ENCODE measurements at regions not wholly inside any gene's neighbourhood (a gene's known extent, or its start where the extent isn't known, plus 50 kb on each side); places are given as distances from the start of the nearest gene placed in this dataset.
A peak's percentile ranks its signal among the peaks of the same experiment; 100 is the strongest.

DNA sequence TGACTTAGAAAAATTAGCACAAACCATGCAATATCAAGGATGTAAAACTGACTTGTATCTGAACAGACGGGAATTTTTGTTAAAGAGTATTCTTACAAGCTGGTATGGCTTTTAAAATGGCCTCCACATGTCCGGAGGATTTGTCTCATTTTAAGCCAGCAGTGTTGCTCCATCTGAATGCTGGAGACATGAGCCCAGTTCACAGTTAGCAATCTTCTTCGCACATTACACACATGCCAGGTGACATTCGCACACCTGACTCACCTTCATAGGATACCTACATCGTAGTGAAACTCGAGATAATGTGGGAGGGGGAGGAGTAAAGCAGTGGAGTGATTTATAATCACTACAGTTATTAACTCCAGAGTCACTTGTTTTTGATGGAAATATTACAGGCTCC lies 231.8 kb upstream of the RBBP8 start:
- H3K27me3 ChIP-seq (ENCODE audit: insufficient read depth, low read length), result no peaks in the 10 kb centered on the region
- no peak overlapping the region for H3K9ac ChIP-seq (ENCODE audit: low read length)
- H3K4ac ChIP-seq (ENCODE audit: low read depth, low read length), result no peak overlapping the region
- no peak overlapping the region for H3K23ac ChIP-seq (ENCODE audit: low read length)
- no peak overlapping the region for H2AK5ac ChIP-seq (ENCODE audit: low read length)
- H2BK12ac ChIP-seq (ENCODE audit: low read length), result no peak overlapping the region
- H3K4me2 ChIP-seq (ENCODE audit: low read length), result no peak overlapping the region
- WGBS (ENCODE audit: extremely low coverage, insufficient coverage, insufficient read length), result no CpG with 5 or more reads among the region's 6 CpGs
- DNase-seq, result peak; percentile 85 to 89
- no peak overlapping the region for H4K91ac ChIP-seq (ENCODE audit: low read depth, low read length)
- no peaks in the 10 kb centered on the region for H3K79me2 ChIP-seq (ENCODE audit: control insufficient read depth, insufficient read depth, low read length, poor library complexity)
- no peaks in the 10 kb centered on the region for H3K4me1 ChIP-seq (ENCODE audit: control insufficient read depth in 1 of 2, insufficient read depth in 2 of 2, low read length in 2 of 2)
- no peaks in the 10 kb centered on the region for H3K79me1 ChIP-seq (ENCODE audit: low read length)
- no peak overlapping the region for H2AFZ ChIP-seq (ENCODE audit: insufficient read depth, low read length, poor library complexity)
- no peak overlapping the region for H2BK5ac ChIP-seq (ENCODE audit: low read depth, low read length, poor library complexity)
- H4K8ac ChIP-seq (ENCODE audit: low read depth, low read length), result no peak overlapping the region
- no peak overlapping the region for H3K27ac ChIP-seq (ENCODE audit: low read depth, low read length)
- no peak overlapping the region for H3K18ac ChIP-seq (ENCODE audit: low read length)
- H3K9me3 ChIP-seq (ENCODE audit: insufficient read depth, low read depth, low read length), result no peaks in the 10 kb centered on the region
- H3K14ac ChIP-seq (ENCODE audit: low read length), result no peak overlapping the region
- no peak overlapping the region for H3K4me3 ChIP-seq (ENCODE audit: low read depth, low read length)
- H3K36me3 ChIP-seq (ENCODE audit: control insufficient read depth in 1 of 2, insufficient read depth in 2 of 2, low read length in 2 of 2), result no peaks in the 10 kb centered on the region
- no peak overlapping the region for H4K12ac ChIP-seq (ENCODE audit: low read depth, low read length)
- no peak overlapping the region for H2BK120ac ChIP-seq (ENCODE audit: insufficient read depth, low read length, poor library complexity)

DNA sequence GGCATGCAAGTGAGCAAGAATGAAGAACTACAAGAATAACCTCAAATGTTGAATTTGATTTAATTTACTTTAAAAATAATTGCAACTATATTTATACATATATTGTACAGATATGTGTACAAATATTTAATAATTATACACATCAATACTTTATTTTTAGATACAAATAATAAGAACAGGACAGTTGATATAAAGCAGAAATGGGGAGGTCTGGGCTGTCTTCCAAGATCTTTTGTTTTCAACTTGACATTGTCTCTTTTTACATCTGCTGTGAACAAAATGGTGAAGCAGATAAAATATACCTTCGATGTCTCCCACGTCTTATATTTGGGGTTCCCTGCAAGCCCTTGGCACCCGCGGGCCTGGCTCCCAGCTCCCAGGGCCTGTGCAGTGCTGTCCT lies 231.3 kb upstream of the RBBP8 start:
- Histone ChIP-seq H4K91ac (ENCODE audit: low read depth, low read length) (no peak overlapping the region), H3K4ac (ENCODE audit: low read depth, low read length) (no peak overlapping the region), H3K18ac (ENCODE audit: low read length) (no peak overlapping the region), H3K27me3 (ENCODE audit: insufficient read depth, low read length) (no peaks in the 10 kb centered on the region), H3K4me3 (ENCODE audit: low read depth, low read length) (no peak overlapping the region), H2AFZ (ENCODE audit: insufficient read depth, low read length, poor library complexity) (no peak overlapping the region), H3K79me1 (ENCODE audit: low read length) (no peaks in the 10 kb centered on the region), H2AK5ac (ENCODE audit: low read length) (no peak overlapping the region), H4K12ac (ENCODE audit: low read depth, low read length) (no peak overlapping the region), H3K79me2 (ENCODE audit: control insufficient read depth, insufficient read depth, low read length, poor library complexity) (no peaks in the 10 kb centered on the region), H3K27ac (ENCODE audit: low read depth, low read length) (no peak overlapping the region), H3K4me2 (ENCODE audit: low read length) (no peak overlapping the region), H3K36me3 (ENCODE audit: control insufficient read depth in 1 of 2, insufficient read depth in 2 of 2, low read length in 2 of 2) (no peaks in the 10 kb centered on the region), H2BK5ac (ENCODE audit: low read depth, low read length, poor library complexity) (no peak overlapping the region), H2BK12ac (ENCODE audit: low read length) (no peak overlapping the region), H3K4me1 (ENCODE audit: control insufficient read depth in 1 of 2, insufficient read depth in 2 of 2, low read length in 2 of 2) (no peaks in the 10 kb centered on the region), H3K14ac (ENCODE audit: low read length) (no peak overlapping the region), H3K9me3 (ENCODE audit: insufficient read depth, low read depth, low read length) (no peaks in the 10 kb centered on the region), H4K8ac (ENCODE audit: low read depth, low read length) (no peak overlapping the region), H3K23ac (ENCODE audit: low read length) (no peak overlapping the region), H2BK120ac (ENCODE audit: insufficient read depth, low read length, poor library complexity) (no peak overlapping the region), H3K9ac (ENCODE audit: low read length) (no peak overlapping the region)
- DNase-seq, result no peak
- no CpG with 5 or more reads among the region's 4 CpGs for WGBS (ENCODE audit: extremely low coverage, insufficient coverage, insufficient read length)

- no peak overlapping the region for H3K9ac ChIP-seq (ENCODE audit: low read length)
- no peaks in the 10 kb centered on the region for H3K9me3 ChIP-seq (ENCODE audit: insufficient read depth, low read depth, low read length)
- DNase-seq, result no peak
- H4K91ac ChIP-seq (ENCODE audit: low read depth, low read length), result no peak overlapping the region
- no peak overlapping the region for H3K27ac ChIP-seq (ENCODE audit: low read depth, low read length)
- no peak overlapping the region for H3K14ac ChIP-seq (ENCODE audit: low read length)
- H3K23ac ChIP-seq (ENCODE audit: low read length), result no peak overlapping the region
- no peak overlapping the region for H2BK12ac ChIP-seq (ENCODE audit: low read length)
- H2BK5ac ChIP-seq (ENCODE audit: low read depth, low read length, poor library complexity), result no peak overlapping the region
- H3K18ac ChIP-seq (ENCODE audit: low read length), result no peak overlapping the region
- H2AFZ ChIP-seq (ENCODE audit: insufficient read depth, low read length, poor library complexity), result no peak overlapping the region
- no peak overlapping the region for H2AK5ac ChIP-seq (ENCODE audit: low read length)
- no peaks in the 10 kb centered on the region for H3K27me3 ChIP-seq (ENCODE audit: insufficient read depth, low read length)
- H2BK120ac ChIP-seq (ENCODE audit: insufficient read depth, low read length, poor library complexity), result no peak overlapping the region
- H3K4me2 ChIP-seq (ENCODE audit: low read length), result no peak overlapping the region
- H4K8ac ChIP-seq (ENCODE audit: low read depth, low read length), result no peak overlapping the region
- no peaks in the 10 kb centered on the region for H3K79me2 ChIP-seq (ENCODE audit: control insufficient read depth, insufficient read depth, low read length, poor library complexity)
- no CpG with 5 or more reads among the region's 3 CpGs for WGBS (ENCODE audit: extremely low coverage, insufficient coverage, insufficient read length)
- no peaks in the 10 kb centered on the region for H3K79me1 ChIP-seq (ENCODE audit: low read length)
- no peak overlapping the region for H3K4ac ChIP-seq (ENCODE audit: low read depth, low read length)
- H3K36me3 ChIP-seq (ENCODE audit: control insufficient read depth in 1 of 2, insufficient read depth in 2 of 2, low read length in 2 of 2), result no peaks in the 10 kb centered on the region
- H3K4me1 ChIP-seq (ENCODE audit: control insufficient read depth in 1 of 2, insufficient read depth in 2 of 2, low read length in 2 of 2), result no peaks in the 10 kb centered on the region
- H4K12ac ChIP-seq (ENCODE audit: low read depth, low read length), result no peak overlapping the region
- no peak overlapping the region for H3K4me3 ChIP-seq (ENCODE audit: low read depth, low read length)
These were observed 230.3 kb upstream of the RBBP8 start for GRCh38 chr18:22702806-22703205.

- no peaks in the 10 kb centered on the region for H3K36me3 ChIP-seq (ENCODE audit: control insufficient read depth in 1 of 2, insufficient read depth in 2 of 2, low read length in 2 of 2)
- no CpG with 5 or more reads among the region's 9 CpGs for whole genome bisulfite sequencing (ENCODE audit: extremely low coverage, insufficient coverage, insufficient read length)
- no peak overlapping the region for H2AK5ac ChIP-seq (ENCODE audit: low read length)
- no peak overlapping the region for H4K12ac ChIP-seq (ENCODE audit: low read depth, low read length)
- H3K18ac ChIP-seq (ENCODE audit: low read length), result no peak overlapping the region
- H2BK5ac ChIP-seq (ENCODE audit: low read depth, low read length, poor library complexity), result no peak overlapping the region
- H2BK12ac ChIP-seq (ENCODE audit: low read length), result no peak overlapping the region
- no peak overlapping the region for H3K4me2 ChIP-seq (ENCODE audit: low read length)
- DNase-seq, result peak; percentile 27 to 66
- H3K14ac ChIP-seq (ENCODE audit: low read length), result no peak overlapping the region
- no peaks in the 10 kb centered on the region for H3K9me3 ChIP-seq (ENCODE audit: insufficient read depth, low read depth, low read length)
- no peak overlapping the region for H3K4ac ChIP-seq (ENCODE audit: low read depth, low read length)
- H4K91ac ChIP-seq (ENCODE audit: low read depth, low read length), result no peak overlapping the region
- no peak overlapping the region for H3K9ac ChIP-seq (ENCODE audit: low read length)
- no peaks in the 10 kb centered on the region for H3K27me3 ChIP-seq (ENCODE audit: insufficient read depth, low read length)
- no peak overlapping the region for H4K8ac ChIP-seq (ENCODE audit: low read depth, low read length)
- H3K79me1 ChIP-seq (ENCODE audit: low read length), result no peaks in the 10 kb centered on the region
- no peak overlapping the region for H3K27ac ChIP-seq (ENCODE audit: low read depth, low read length)
- no peaks in the 10 kb centered on the region for H3K4me1 ChIP-seq (ENCODE audit: control insufficient read depth in 1 of 2, insufficient read depth in 2 of 2, low read length in 2 of 2)
- H2BK120ac ChIP-seq (ENCODE audit: insufficient read depth, low read length, poor library complexity), result no peak overlapping the region
- no peak overlapping the region for H3K23ac ChIP-seq (ENCODE audit: low read length)
- no peak overlapping the region for H3K4me3 ChIP-seq (ENCODE audit: low read depth, low read length)
- no peaks in the 10 kb centered on the region for H3K79me2 ChIP-seq (ENCODE audit: control insufficient read depth, insufficient read depth, low read length, poor library complexity)
- no peak overlapping the region for H2AFZ ChIP-seq (ENCODE audit: insufficient read depth, low read length, poor library complexity)
These were observed 229.1 kb upstream of the RBBP8 start for GRCh38 chr18:22703883-22704585.

Measured in trophoblast cell (in vitro differentiated cells and primary cell).